Activated naive CD8-positive, alpha-beta T cell (primary cell): ENCODE measurements at regions not wholly inside any gene's neighbourhood (a gene's known extent, or its start where the extent isn't known, plus 50 kb on each side); places are given as distances from the start of the nearest gene placed in this dataset.
"Not testable (repeated sequence)": the region's sequence is repeated elsewhere in the genome, so short reads cannot be mapped to it uniquely, and the experiment has no call there.

Experiments
- H3K27ac Mint-ChIP-seq: one replicate; pipeline ENCODE4 v1.8.0; 2021; ENCODE audit warnings: mixed read lengths
- H3K27me3 Mint-ChIP-seq: one replicate; pipeline ENCODE4 v1.8.0; 2021; ENCODE audit warnings: mixed read lengths
- H3K36me3 Mint-ChIP-seq: one replicate; pipeline ENCODE4 v1.8.0; 2021; ENCODE audit warnings: mixed read lengths
- H3K4me1 Mint-ChIP-seq: one replicate; pipeline ENCODE4 v1.8.0; 2021; ENCODE audit warnings: low read depth, mixed read lengths
- H3K4me3 Mint-ChIP-seq: one replicate; pipeline ENCODE4 v1.8.0; 2021; ENCODE audit warnings: mild to moderate bottlenecking, mixed read lengths
- H3K9me3 Mint-ChIP-seq: one replicate; pipeline ENCODE4 v1.8.0; 2021; ENCODE audit warnings: low read depth, mixed read lengths

DNA sequence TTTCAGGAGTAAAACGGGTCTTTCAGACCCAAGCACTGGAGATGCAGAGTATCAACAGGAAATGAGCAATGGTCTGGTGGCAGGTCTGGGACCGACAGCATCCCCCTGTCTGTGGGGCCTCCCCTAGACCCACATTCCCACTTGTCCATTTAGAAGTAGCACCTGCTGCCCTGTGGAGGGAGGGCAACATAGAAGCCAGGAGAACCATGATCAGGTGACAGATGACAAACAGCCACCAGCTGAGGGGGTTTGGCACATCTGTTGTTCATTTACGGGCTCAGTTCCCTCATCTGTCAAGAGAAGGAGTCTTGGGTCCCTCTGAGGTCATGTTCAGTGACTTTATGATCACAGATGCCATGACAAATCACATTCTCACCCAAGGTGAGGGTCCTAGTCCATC, 77.9 kb upstream of the SLC66A3 start:
- H3K27ac Mint-ChIP-seq: no peak overlapping the region
- H3K4me3 Mint-ChIP-seq: no peak overlapping the region
- peaks cover 10% of the 10 kb centered on the region for H3K27me3 Mint-ChIP-seq
- H3K4me1 Mint-ChIP-seq: no peaks in the 10 kb centered on the region
- H3K9me3 Mint-ChIP-seq: no peaks in the 10 kb centered on the region
- no peaks in the 10 kb centered on the region for H3K36me3 Mint-ChIP-seq

GRCh38 chr2:11079136-11079824, 76.0 kb upstream of the SLC66A3 start:
- H3K27ac Mint-ChIP-seq: no peak overlapping the region
- H3K4me3 Mint-ChIP-seq: no peak overlapping the region
- H3K36me3 Mint-ChIP-seq: no peaks in the 10 kb centered on the region
- no peaks in the 10 kb centered on the region for H3K9me3 Mint-ChIP-seq
- H3K4me1 Mint-ChIP-seq: no peaks in the 10 kb centered on the region
- H3K27me3 Mint-ChIP-seq: peaks cover 4% of the 10 kb centered on the region

DNA sequence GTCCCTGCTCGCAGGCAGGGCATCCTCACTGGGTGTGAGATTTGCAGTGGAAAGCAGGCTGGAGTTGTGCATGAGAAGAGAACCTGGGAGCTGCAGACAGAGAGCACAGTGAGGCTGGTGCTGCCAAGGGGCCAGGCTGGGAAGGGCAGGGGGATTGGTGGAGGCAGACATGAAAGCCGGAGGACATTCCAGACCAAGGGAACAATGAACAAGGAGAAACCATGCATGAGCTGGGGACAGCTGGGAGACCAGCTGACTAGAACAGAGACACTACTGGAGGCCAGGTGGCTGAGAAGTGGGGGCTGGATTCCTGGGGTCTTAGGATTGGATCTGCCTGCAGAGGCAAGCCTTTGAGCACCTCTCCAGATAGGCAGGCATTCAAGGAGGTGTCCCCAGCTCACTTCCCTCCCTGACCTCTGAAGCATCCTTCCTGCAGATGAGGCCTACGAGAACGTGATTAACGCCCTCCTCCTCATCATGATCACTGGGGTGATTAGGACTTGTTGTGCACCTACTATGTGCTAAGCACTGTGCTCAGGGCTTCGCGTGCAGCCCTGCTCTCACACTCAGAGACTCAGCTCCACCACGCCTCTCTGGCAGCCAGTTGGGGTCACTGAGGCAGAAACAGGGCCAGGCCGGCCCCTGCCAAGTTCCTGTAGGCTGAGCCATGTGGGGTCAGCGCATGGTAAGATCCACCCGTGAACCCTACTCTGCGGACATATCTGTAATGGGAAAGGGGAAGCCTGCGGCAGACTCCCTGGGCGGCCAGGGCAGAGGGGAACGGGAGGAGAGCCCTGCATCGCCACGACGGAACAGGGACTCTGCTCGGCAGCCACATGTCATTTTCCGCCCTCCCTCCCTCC, 74.8 kb upstream of the SLC66A3 start:
- Mint-ChIP-seq H3K27ac (no peak overlapping the region), H3K4me3 (no peak overlapping the region), H3K27me3 (peaks cover 4% of the 10 kb centered on the region), H3K9me3 (no peaks in the 10 kb centered on the region), H3K36me3 (no peaks in the 10 kb centered on the region), H3K4me1 (no peaks in the 10 kb centered on the region)

DNA sequence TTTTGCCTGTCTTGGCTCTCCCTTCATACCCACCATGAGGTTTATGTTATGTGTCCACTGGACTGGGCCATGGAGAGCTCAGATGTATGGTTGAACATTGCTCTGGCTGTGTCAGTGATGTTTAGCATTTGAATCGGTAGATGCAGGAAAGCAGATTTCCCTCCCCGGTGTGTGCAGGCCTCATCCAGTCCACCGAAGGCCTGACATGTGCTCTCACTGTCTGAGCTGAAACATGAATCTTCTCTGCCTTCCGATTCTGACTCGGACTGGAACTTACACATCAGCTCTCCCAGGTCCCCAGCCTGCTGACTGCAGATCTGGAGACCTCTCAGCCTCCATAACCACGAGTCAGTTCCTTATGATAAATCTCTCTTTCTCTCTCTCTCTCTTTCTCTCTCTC, 72.4 kb upstream of the SLC66A3 start:
- no peaks in the 10 kb centered on the region for H3K36me3 Mint-ChIP-seq
- no peaks in the 10 kb centered on the region for H3K4me1 Mint-ChIP-seq
- no peak overlapping the region for H3K4me3 Mint-ChIP-seq
- peaks cover 4% of the 10 kb centered on the region for H3K27me3 Mint-ChIP-seq
- H3K27ac Mint-ChIP-seq: no peak overlapping the region
- no peaks in the 10 kb centered on the region for H3K9me3 Mint-ChIP-seq

GRCh38 chr2:11088821-11089220, 66.4 kb upstream of the SLC66A3 start:
- not testable (repeated sequence) for H3K4me1 Mint-ChIP-seq, H3K27me3 Mint-ChIP-seq, H3K36me3 Mint-ChIP-seq, H3K9me3 Mint-ChIP-seq, H3K27ac Mint-ChIP-seq, H3K4me3 Mint-ChIP-seq

- Mint-ChIP-seq H3K4me1 (no peaks in the 10 kb centered on the region), H3K9me3 (no peaks in the 10 kb centered on the region), H3K36me3 (no peaks in the 10 kb centered on the region), H3K27ac (no peak overlapping the region), H3K4me3 (no peak overlapping the region), H3K27me3 (peaks cover 7% of the 10 kb centered on the region)
Measured at GRCh38 chr2:11090187-11090586, 65.1 kb upstream of the SLC66A3 start.

DNA sequence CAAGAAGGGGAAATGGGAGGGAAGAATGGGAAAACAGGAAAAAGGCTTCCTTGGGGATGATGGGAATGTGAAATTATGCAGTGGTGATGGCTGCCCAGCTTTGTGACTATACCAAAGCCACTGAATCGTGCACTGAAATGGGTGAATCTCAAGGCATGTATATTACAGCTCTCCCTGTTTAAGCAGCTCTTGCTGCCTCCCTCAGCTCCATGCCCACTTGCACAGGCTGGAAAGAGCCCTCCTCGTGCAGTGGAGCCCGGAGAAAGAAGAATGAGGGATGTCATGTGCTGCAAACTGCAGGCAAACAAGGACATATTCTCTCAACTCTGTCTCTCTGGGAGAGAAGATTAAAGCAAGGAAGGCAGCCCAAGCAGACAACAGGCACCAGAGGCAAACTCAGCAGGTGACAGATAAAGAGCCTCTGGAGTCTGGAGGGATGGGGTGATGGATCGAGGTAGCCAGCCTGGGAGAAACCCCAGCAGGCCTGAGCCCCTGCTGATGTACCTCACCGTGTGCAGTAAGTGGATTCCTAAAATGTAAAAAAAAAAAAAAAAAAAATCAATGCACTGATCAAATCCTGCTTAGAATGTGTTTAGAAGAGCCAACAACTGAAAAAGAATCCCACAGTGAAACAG, 62.4 kb upstream of the SLC66A3 start:
- H3K27ac Mint-ChIP-seq: no peak overlapping the region
- H3K4me3 Mint-ChIP-seq: no peak overlapping the region

DNA sequence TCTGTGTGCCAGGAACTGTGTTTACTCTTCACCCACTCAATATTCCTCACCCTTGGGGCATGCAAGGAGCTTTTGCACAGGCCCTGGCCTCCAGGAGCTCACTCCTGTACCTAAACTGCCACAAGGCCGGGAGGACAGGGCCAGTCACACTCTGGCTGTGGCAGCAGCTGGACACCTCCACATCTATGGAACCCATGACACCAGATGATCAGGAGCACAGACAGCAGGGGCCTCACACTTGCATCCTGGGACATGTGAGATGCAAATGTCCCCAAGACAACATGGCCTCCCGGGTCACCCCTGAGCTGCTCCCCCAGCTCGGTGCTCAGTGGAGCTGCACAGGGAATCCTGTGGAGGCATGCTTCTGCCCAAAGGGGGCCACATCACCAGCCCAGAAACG, 61.8 kb upstream of the SLC66A3 start:
- Mint-ChIP-seq H3K4me3 (no peak overlapping the region), H3K9me3 (no peaks in the 10 kb centered on the region), H3K27ac (no peak overlapping the region), H3K36me3 (no peaks in the 10 kb centered on the region), H3K4me1 (no peaks in the 10 kb centered on the region), H3K27me3 (peaks cover 5% of the 10 kb centered on the region)

More for the DNA sequence above, 62.4 kb upstream of the SLC66A3 start:
- Mint-ChIP-seq H3K36me3 (no peaks in the 10 kb centered on the region), H3K9me3 (no peaks in the 10 kb centered on the region), H3K27me3 (peaks cover 6% of the 10 kb centered on the region), H3K4me1 (no peaks in the 10 kb centered on the region)

DNA sequence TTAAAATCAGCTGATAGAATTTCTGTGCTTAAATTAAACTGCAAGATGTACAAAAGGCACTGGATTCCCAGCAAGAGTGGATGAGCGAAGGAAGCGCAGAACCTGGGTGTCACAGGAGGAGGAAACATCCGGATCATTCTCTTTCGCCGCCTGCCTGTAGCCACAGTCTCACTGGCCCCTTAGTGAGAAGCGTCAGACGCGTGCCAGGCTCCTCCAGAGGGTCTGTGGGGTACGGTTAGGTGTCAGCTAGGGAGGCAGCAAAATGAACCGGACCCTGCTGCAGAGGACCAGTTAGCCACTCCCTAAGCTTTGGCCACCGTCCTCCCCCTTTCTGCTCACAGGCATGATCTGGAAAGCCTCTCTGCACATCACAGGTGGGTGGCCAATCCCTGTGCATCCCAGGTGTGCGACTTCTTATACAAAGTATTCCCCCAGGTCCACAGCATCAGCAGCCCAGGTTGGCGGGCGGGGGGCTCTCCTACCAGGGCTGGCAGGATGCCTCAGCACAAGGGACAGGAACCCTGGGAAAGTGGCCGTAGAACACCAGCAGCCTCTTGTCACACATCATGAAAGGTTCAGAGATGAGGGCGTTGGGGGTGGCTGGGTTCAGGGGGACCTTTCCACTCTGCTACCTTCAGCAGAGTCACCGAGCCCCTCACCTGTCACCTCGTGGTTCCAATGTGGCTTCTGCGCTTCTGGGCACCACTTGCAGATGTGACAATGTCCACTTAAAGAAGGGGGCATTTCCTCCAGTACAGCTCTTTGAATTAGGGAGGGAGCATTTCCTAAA, 61.1 kb upstream of the SLC66A3 start:
- H3K4me3 Mint-ChIP-seq: no peak overlapping the region
- H3K27me3 Mint-ChIP-seq: peaks cover 5% of the 10 kb centered on the region
- no peaks in the 10 kb centered on the region for H3K9me3 Mint-ChIP-seq
- H3K36me3 Mint-ChIP-seq: no peaks in the 10 kb centered on the region
- H3K4me1 Mint-ChIP-seq: no peaks in the 10 kb centered on the region
- no peak overlapping the region for H3K27ac Mint-ChIP-seq

DNA sequence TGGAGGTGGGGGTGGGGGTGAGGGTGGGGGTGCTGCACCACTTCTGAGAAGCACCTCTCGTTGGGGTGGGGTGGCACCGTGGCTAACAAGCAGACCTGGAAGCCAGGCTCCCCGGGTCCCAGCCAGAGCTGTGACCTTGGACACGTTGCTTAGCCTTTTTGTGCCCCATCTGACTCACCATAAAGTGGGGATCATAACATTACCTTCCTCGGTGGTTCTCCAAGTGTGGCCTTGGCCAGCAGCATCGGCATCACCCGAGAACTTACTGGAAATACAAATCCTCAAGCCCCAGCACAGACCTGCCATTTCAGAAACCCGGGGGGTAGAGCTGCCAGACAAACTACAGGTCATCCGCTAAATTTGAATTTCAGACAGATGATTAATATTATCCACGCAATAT, 58.7 kb upstream of the SLC66A3 start:
- no peaks in the 10 kb centered on the region for H3K4me1 Mint-ChIP-seq
- H3K4me3 Mint-ChIP-seq: no peak overlapping the region
- no peaks in the 10 kb centered on the region for H3K36me3 Mint-ChIP-seq
- H3K27ac Mint-ChIP-seq: no peak overlapping the region
- no peaks in the 10 kb centered on the region for H3K9me3 Mint-ChIP-seq
- peaks cover 1% of the 10 kb centered on the region for H3K27me3 Mint-ChIP-seq

DNA sequence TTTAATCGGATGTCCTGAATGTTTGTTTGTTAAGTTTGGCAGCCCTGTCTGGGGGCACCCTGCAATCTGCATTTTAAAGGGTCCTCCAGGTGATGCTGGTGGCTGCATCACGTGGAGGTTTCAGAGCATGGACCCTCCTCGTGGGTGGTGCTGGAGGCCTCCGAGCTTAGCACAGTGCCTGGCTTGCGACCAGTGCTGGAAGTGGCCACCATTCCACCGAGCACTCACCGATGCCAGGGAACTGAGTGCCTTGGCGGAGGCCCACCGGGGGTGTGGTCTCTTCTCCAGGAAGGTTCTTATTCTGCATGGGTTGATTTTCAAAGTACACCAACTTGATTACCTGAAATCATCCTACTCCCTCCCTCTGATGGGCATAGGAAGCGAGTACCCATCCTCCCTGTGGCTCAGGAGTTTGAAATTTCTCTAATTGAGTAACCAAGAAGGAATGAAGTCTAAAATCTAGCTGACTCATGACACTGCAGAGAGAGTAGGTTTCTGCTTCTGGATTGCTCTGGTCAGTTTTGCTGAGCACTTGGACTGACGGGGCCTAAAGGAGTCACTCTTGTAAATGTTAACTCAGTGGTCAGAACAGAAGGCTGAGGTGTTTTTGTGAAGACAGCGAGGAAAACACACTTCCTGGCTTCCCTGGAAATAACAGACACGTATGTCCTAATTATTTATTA, 58.1 kb upstream of the SLC66A3 start:
- no peaks in the 10 kb centered on the region for H3K9me3 Mint-ChIP-seq
- H3K36me3 Mint-ChIP-seq: no peaks in the 10 kb centered on the region
- no peak overlapping the region for H3K27ac Mint-ChIP-seq
- H3K4me3 Mint-ChIP-seq: no peak overlapping the region
- H3K4me1 Mint-ChIP-seq: no peaks in the 10 kb centered on the region
- H3K27me3 Mint-ChIP-seq: peaks cover 1% of the 10 kb centered on the region

DNA sequence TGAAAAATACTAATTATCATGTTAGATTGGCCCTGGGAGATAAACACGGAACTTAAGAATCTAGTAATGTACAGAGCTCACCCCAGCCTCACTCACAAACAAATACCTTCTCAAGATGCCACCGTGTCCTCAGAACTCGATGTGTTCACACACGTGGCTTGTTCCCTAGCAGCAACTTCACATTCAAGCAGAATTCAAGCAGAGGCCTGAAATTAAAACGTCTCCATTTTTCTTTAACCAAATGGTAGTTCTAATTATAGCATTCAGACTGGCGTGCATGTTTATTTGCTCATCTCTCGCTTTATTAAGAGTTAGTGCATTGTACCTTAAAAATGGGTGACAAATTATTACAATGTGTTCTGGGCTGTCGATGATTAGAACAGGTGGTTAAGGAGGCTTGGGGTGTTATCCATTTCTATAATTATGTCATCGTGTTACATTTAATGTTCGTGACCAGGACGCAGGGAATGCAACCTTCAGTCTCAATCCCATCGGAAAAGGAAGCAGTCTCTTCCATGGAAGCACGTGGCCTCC, 57.3 kb upstream of the SLC66A3 start:
- no peak overlapping the region for H3K4me3 Mint-ChIP-seq
- no peaks in the 10 kb centered on the region for H3K36me3 Mint-ChIP-seq
- no peaks in the 10 kb centered on the region for H3K4me1 Mint-ChIP-seq
- no peaks in the 10 kb centered on the region for H3K9me3 Mint-ChIP-seq
- peaks cover 1% of the 10 kb centered on the region for H3K27me3 Mint-ChIP-seq
- H3K27ac Mint-ChIP-seq: no peak overlapping the region

DNA sequence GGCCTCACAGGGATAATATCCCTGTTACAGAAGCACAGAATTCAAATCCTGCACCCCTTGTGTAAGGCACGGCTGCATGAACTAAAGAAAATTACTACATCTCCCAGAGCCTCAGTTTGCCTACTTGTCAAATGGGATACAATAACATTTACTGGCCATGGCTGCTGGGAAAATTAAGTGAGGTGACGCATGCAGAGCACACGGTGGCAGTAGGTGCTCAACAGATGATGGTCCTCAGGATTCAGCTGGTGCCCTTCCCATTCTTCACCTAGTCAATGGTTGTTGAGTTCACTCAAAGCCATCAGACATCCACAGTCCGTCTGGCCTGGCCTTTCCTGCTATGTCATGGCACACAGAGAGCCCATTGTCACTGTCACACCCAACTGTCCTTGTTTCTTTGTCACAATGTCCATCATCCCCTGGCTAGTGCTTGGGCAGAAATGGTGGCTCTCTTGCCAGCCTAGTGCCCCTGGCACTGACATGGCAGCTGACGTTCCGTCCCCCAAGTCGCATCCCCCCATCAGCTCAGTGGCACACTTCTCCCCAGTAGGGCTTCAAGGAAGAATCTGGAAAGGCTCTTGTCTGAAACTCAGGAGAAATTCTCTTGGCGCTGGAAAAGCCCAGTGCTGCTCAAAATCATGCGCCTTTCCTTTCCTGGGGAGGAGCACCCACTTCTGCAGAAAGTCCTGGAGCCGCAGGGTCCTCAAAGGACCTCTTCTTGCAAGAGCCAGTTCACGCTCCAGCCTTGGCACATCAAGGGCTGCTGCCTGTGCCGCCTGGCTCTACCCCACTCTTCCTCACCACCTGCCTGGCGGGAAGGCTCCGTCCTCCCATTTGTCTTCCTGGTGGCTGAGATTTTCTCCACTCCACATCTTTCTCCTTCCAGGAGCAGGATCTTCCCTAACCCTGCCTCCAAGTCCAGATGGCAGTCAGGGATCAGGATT, 55.9 kb upstream of the SLC66A3 start:
- Mint-ChIP-seq H3K4me3 (no peak overlapping the region), H3K27ac (no peak overlapping the region), H3K4me1 (peaks cover 9% of the 10 kb centered on the region), H3K9me3 (no peaks in the 10 kb centered on the region), H3K27me3 (peaks cover 1% of the 10 kb centered on the region), H3K36me3 (no peaks in the 10 kb centered on the region)
